ENCODE measurements at regions not wholly inside any gene's neighbourhood (a gene's known extent, or its start where the extent isn't known, plus 50 kb on each side); places are given as distances from the start of the nearest gene placed in this dataset.

DNA sequence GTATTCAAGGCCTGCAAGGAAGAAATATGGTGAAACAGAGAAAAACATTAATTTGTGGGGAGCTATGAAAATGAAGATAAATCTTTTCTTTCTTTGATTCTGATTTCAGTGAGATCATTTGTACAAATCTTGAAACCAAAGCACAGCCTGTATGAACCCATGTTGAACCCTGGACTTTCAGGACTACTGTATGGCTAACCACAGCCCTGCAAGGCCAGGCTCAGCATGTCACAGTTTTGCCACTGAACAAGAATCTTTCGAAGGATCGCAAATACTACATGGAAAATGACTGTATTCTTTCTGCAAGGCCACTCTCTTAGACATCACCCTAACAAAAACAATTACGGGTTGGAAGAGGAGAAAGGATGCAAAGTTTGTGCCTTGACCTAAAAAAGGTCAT, 161.7 kb upstream of the MAF start:
- TF ChIP-seq, protein P1, sequence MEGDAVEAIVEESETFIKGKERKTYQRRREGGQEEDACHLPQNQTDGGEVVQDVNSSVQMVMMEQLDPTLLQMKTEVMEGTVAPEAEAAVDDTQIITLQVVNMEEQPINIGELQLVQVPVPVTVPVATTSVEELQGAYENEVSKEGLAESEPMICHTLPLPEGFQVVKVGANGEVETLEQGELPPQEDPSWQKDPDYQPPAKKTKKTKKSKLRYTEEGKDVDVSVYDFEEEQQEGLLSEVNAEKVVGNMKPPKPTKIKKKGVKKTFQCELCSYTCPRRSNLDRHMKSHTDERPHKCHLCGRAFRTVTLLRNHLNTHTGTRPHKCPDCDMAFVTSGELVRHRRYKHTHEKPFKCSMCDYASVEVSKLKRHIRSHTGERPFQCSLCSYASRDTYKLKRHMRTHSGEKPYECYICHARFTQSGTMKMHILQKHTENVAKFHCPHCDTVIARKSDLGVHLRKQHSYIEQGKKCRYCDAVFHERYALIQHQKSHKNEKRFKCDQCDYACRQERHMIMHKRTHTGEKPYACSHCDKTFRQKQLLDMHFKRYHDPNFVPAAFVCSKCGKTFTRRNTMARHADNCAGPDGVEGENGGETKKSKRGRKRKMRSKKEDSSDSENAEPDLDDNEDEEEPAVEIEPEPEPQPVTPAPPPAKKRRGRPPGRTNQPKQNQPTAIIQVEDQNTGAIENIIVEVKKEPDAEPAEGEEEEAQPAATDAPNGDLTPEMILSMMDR (IDR thresholded peaks at IDR 0.05): no peak
- H3K27me3 ChIP-seq (ENCODE audit: control insufficient read depth in 1 of 2, insufficient read depth in 2 of 2, low read length in 2 of 2): no peaks in the 10 kb centered on the region
- Mint-ChIP-seq H3K9me3 (no peaks in the 10 kb centered on the region), H3K27ac (no peak overlapping the region), H3K4me1 (ENCODE audit: low read depth) (no peaks in the 10 kb centered on the region), H3K36me3 (ENCODE audit: low read depth) (no peaks in the 10 kb centered on the region), H3K4me3 (no peak overlapping the region), H3K27me3 (no peaks in the 10 kb centered on the region)
- ATAC-seq (ENCODE audit: poor library complexity) (no peak), DNase-seq (no peak)
- intact Hi-C loops (cut with DNase I, micrococcal nuclease): no loop called here
- no peak overlapping the region for H3K27ac ChIP-seq (ENCODE audit: low read depth in 1 of 2, low read length in 2 of 2)
- CTCF ChIA-PET: no interaction called here
- H3K9me3 ChIP-seq (ENCODE audit: control insufficient read depth in 1 of 2, insufficient read depth in 1 of 2, low read length in 2 of 2): no peaks in the 10 kb centered on the region
- peaks cover 3% of the 10 kb centered on the region for H3K4me1 ChIP-seq (ENCODE audit: insufficient read depth, low read length)
- POLR2A ChIA-PET: no interaction called here
- H3K4me3 ChIP-seq (ENCODE audit: low read length): no peak overlapping the region
- no peaks in the 10 kb centered on the region for H3K36me3 ChIP-seq (ENCODE audit: insufficient read depth, low read length)

DNA sequence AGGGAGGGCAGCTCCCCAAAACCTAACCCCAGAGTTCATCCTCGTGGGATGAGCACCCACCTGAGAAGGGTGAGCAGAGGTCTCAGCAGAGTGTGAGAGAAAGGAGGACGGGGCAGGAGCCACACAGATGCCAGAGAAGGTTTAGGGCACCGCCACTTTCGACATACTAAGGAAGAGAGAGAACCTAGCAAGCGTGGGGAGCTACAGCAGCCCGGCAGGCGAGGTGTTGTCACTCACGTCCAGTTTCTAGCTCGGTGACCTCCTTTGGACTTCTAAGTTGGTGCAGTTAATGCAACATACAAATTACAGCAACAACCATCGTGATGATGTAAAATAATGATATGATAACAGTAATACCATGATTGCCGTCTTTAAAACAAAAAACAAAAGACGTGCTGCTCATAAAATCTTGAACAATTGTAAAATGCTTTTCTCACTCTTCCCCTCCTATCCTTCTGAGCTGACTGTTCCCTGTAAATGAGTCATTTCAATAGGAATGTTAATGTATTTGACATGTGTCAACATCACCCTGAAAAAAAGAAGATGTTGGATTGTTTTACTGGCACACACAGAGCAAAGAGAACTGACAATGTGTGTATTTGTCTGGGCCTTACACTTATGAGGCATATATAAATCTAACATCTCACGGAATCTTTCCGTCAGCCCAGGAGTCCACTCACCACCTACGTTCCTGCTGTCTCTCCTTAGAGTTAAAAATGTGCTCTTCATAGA, 158.2 kb upstream of the MAF start:
- Histone ChIP-seq H3K27me3 (ENCODE audit: control insufficient read depth in 1 of 2, insufficient read depth in 2 of 2, low read length in 2 of 2) (no peaks in the 10 kb centered on the region), H3K4me1 (ENCODE audit: insufficient read depth, low read length) (peaks cover 11% of the 10 kb centered on the region), H3K36me3 (ENCODE audit: insufficient read depth, low read length) (no peaks in the 10 kb centered on the region), H3K9me3 (ENCODE audit: control insufficient read depth in 1 of 2, insufficient read depth in 1 of 2, low read length in 2 of 2) (no peaks in the 10 kb centered on the region), H3K27ac (ENCODE audit: low read depth in 1 of 2, low read length in 2 of 2) (no peak overlapping the region), H3K4me3 (ENCODE audit: low read length) (no peak overlapping the region)
- Mint-ChIP-seq H3K4me1 (ENCODE audit: low read depth) (peaks cover 11% of the 10 kb centered on the region), H3K27me3 (no peaks in the 10 kb centered on the region), H3K9me3 (peaks cover 4% of the 10 kb centered on the region), H3K36me3 (ENCODE audit: low read depth) (no peaks in the 10 kb centered on the region), H3K27ac (no peak overlapping the region), H3K4me3 (no peak overlapping the region)
- intact Hi-C loops (cut with DNase I, micrococcal nuclease): no loop called here
- CTCF ChIA-PET: no interaction called here
- POLR2A ChIA-PET: no interaction called here
- no peak for DNase-seq
- TF ChIP-seq, protein P1 (IDR thresholded peaks at IDR 0.05): no peak
- ATAC-seq (ENCODE audit: poor library complexity): no peak

DNA sequence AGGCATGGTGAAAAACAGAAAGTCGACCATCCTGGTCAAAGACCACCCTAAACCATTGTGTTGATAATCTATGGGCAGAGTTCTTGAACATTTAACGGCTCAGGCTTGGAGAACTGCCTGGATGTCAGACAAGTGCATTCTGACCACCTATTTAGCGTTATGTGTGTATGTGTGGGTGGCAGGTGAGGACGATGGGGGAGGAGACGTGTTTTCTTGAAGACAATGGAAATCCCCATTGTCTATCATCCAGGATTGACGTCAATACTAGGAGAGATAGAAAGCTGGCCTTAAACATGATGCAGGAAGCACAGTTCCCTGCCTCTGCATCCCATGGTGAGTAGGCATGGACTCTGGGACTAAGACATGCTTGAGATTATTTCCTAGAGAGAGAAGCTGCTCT, 157.4 kb upstream of the MAF start:
- TF ChIP-seq, protein P1 (IDR thresholded peaks at IDR 0.05): no peak
- intact Hi-C loops (cut with DNase I, micrococcal nuclease): no loop called here
- Mint-ChIP-seq H3K36me3 (ENCODE audit: low read depth) (no peaks in the 10 kb centered on the region), H3K4me3 (no peak overlapping the region), H3K4me1 (ENCODE audit: low read depth) (peaks cover 11% of the 10 kb centered on the region), H3K27ac (no peak overlapping the region), H3K9me3 (peaks cover 4% of the 10 kb centered on the region), H3K27me3 (no peaks in the 10 kb centered on the region)
- Histone ChIP-seq H3K4me1 (ENCODE audit: insufficient read depth, low read length) (peaks cover 11% of the 10 kb centered on the region), H3K27me3 (ENCODE audit: control insufficient read depth in 1 of 2, insufficient read depth in 2 of 2, low read length in 2 of 2) (no peaks in the 10 kb centered on the region), H3K27ac (ENCODE audit: low read depth in 1 of 2, low read length in 2 of 2) (no peak overlapping the region), H3K4me3 (ENCODE audit: low read length) (no peak overlapping the region), H3K36me3 (ENCODE audit: insufficient read depth, low read length) (no peaks in the 10 kb centered on the region), H3K9me3 (ENCODE audit: control insufficient read depth in 1 of 2, insufficient read depth in 1 of 2, low read length in 2 of 2) (no peaks in the 10 kb centered on the region)
- ChIA-PET POLR2A (no interaction called here), CTCF (no interaction called here)
- DNase-seq (peak in 1 of 14 experiments; percentile 9), ATAC-seq (ENCODE audit: poor library complexity) (no peak)

Measured in CD4-positive, alpha-beta T cell (primary cell).